IPS-15b (cell line): ENCODE measurements at regions not wholly inside any gene's neighbourhood (a gene's known extent, or its start where the extent isn't known, plus 50 kb on each side); places are given as distances from the start of the nearest gene placed in this dataset.

ENCODE experiments used
- H3K27me3 ChIP-seq: one replicate; pipeline ENCODE4 v1.6.1; 2013; ENCODE audit warnings: low read length; ENCODE audit not compliant: control insufficient read depth, insufficient read depth
- H3K36me3 ChIP-seq: one replicate; pipeline ENCODE4 v1.6.1; 2013; ENCODE audit warnings: low read length; ENCODE audit not compliant: control insufficient read depth, insufficient read depth
- H3K4me1 ChIP-seq: one replicate; pipeline ENCODE4 v1.6.1; 2013; ENCODE audit warnings: mild to moderate bottlenecking, low read length; ENCODE audit not compliant: control insufficient read depth, insufficient read depth
- H3K4me3 ChIP-seq: one replicate; pipeline ENCODE4 v1.5.1; 2013; ENCODE audit warnings: low read depth, low read length
- H3K9ac ChIP-seq: one replicate; pipeline ENCODE4 v1.6.1; 2013; ENCODE audit warnings: low read depth, mild to moderate bottlenecking, low read length
- H3K9me3 ChIP-seq: one replicate; pipeline ENCODE4 v1.6.1; 2013; ENCODE audit warnings: mild to moderate bottlenecking, low read length; ENCODE audit not compliant: control insufficient read depth, insufficient read depth

DNA sequence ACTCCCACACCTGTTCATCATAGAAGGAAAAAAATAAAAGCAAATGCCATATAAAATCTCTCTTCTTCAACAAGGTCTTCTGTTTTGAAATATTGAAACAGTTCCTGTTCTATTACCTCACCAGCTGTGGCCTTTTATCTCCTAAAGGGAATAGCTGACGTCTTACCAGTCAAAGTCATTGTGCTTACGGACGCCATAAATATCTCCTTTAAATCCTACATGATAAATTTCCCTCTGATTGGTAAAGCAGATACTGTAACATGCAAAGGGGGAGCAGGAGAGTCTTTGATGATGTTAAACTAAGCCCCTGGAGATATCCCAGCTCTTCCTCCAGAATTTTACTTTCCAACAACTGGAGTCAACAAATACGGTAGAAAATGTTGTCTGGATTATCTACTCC, 168.4 kb downstream of the ZC3H11B start:
- Histone ChIP-seq H3K27me3 (no peaks in the 10 kb centered on the region), H3K9me3 (no peaks in the 10 kb centered on the region), H3K36me3 (no peaks in the 10 kb centered on the region), H3K4me3 (no peak overlapping the region), H3K4me1 (no peaks in the 10 kb centered on the region), H3K9ac (no peak overlapping the region)

DNA sequence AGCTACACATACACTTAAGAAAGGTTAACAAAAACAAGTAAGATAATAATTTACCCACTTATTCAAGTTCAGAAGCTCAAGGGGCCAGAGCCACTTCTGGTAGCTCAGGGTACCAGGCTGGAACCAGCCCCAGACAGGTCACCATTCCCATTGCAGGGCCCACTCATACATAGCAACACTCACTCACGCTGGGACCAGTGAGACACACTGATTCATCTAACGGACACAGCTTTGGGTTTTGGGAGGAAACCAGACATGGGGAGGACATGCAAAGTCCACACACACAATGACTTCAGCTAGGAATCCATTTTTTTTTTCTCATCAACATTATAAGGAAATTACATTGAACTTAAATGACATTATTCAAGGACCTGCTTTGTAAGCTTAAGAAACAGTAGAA, 169.1 kb downstream of the ZC3H11B start:
- H3K9me3 ChIP-seq, result no peaks in the 10 kb centered on the region
- no peaks in the 10 kb centered on the region for H3K36me3 ChIP-seq
- H3K9ac ChIP-seq, result no peak overlapping the region
- no peak overlapping the region for H3K4me3 ChIP-seq
- H3K4me1 ChIP-seq, result no peaks in the 10 kb centered on the region
- no peaks in the 10 kb centered on the region for H3K27me3 ChIP-seq

DNA sequence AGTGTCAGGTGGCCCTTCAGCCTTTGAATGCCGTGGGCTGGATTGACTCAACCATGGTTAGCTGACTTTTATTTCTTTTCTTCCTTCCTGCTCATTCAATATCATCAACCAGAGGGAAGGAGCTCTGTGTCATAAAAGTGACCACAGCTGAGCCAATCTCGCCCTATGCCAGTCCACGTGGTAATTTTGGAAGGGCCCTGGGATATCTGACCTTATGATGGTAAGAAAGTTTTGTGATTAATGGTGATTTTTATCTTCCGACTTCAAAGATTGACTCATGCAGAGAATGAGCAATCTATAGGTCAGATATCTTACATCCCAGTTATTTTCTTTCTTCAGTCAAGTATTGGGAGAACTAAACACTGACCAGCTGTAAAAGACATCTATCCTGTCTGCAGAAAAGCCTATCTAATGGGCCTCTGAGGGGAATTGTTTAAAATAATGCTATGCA, 170.3 kb downstream of the ZC3H11B start:
- no peaks in the 10 kb centered on the region for H3K4me1 ChIP-seq
- H3K4me3 ChIP-seq, result no peak overlapping the region
- no peak overlapping the region for H3K9ac ChIP-seq
- H3K36me3 ChIP-seq, result no peaks in the 10 kb centered on the region
- no peaks in the 10 kb centered on the region for H3K27me3 ChIP-seq
- no peaks in the 10 kb centered on the region for H3K9me3 ChIP-seq

DNA sequence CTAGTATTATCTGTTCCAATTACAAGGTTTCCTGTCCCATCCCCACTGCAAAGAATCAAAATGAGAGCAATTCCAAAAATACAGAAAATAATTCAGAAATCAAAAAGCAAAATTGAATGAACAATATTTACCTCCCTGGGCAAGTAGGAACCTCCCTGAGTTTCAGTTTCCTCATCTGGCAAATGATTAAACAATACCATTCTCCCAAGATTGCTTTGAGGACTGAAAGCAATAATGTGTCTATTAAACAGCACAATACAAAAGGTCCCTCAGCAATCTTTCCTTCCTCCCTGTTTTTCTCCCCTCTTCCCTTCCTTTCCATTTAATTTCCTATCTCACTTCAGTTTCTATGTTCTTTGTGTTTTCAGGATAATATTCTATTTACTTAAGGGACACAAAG, 171.0 kb downstream of the ZC3H11B start:
- no peaks in the 10 kb centered on the region for H3K9me3 ChIP-seq
- no peak overlapping the region for H3K9ac ChIP-seq
- H3K4me1 ChIP-seq, result no peaks in the 10 kb centered on the region
- no peaks in the 10 kb centered on the region for H3K27me3 ChIP-seq
- no peaks in the 10 kb centered on the region for H3K36me3 ChIP-seq
- H3K4me3 ChIP-seq, result no peak overlapping the region

DNA sequence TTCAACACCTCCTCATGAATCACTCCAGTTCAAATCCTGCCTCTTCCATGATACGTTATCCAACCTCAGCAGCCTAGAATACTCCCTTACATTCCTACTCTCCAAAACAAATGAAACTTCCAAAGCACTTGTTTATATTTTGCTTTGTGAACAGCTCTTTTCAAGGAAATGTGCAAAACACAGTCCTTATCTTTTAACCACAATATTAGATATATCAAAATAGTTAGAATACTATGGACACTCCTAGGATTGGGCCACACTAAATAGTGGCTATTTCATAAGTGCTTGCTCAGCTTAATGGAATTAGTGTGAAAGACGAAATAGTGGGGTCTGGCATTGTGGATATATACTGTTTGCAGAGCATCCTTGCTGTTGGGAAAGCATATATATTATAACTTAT, 173.5 kb downstream of the ZC3H11B start:
- Histone ChIP-seq H3K27me3 (no peaks in the 10 kb centered on the region), H3K9ac (no peak overlapping the region), H3K9me3 (no peaks in the 10 kb centered on the region), H3K4me3 (no peak overlapping the region), H3K4me1 (peaks cover 1% of the 10 kb centered on the region), H3K36me3 (no peaks in the 10 kb centered on the region)

DNA sequence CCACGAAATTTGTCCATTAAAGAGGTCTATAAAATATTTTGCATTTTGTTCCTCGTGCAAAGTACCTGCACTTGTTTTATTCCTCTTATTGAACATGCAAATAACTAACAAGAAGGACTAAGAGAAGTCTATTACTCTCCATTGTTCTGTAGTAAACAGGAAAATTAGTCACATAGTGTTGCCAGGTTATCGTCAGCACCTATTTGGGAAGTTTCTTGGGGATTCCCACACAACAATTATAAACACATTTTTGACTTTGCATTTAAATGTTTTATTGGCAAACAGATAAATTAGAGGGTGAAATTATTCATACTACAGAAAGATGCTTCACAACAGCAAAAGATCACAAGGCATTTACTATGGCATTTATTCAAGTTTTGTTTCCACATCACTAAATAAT, 174.5 kb downstream of the ZC3H11B start:
- Histone ChIP-seq H3K4me3 (no peak overlapping the region), H3K36me3 (no peaks in the 10 kb centered on the region), H3K27me3 (no peaks in the 10 kb centered on the region), H3K9ac (no peak overlapping the region), H3K4me1 (peaks cover 6% of the 10 kb centered on the region), H3K9me3 (no peaks in the 10 kb centered on the region)

DNA sequence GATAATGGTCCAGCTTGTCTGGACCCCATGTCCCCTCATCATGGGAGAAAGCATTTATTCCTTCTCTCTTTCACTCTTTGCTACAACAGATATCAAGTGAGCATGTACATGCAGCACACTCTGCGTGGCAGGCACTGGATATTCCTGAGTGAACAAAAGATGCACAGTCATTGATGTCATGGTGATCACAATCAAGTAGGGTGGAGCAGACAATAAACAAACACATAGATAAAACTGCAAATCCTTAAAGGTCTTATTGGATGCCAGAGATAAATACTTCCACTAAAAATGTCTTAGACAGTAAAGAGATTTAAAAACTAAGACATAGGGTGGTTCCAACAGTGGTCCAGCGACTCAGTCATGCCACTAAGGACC, 178.0 kb downstream of the ZC3H11B start:
- no peak overlapping the region for H3K4me3 ChIP-seq
- no peaks in the 10 kb centered on the region for H3K27me3 ChIP-seq
- H3K9me3 ChIP-seq, result no peaks in the 10 kb centered on the region

DNA sequence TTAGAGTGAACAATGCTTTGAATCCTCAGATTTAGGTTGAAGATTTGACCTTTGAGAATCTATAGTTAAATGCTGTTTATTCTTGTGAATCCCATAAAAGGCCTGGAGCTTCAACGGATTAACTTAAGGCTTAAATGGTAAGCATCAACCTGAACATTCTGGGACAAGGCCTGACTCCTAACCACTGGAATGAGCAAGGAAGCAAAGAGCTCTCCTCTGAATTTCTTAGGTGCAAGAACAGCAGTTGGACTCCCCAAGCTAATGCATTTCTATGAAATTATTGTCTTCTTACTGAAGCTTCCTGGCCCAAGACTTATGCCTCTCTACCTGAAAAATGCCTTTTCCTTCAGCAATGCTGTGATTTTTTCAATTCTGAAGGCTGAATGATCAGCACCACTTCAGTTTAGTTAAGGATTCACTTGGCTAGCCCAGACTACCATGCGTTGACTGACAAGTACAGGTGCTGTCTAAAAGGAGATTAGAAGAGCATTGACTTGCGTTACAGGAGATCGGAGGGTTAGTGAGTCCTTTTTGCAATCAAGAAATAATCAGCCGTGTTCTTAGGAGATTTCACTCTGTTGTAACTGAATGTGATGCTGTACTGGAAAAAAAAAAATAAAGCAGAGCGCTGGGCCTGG, 178.5 kb downstream of the ZC3H11B start:
- no peaks in the 10 kb centered on the region for H3K9me3 ChIP-seq
- H3K27me3 ChIP-seq, result no peaks in the 10 kb centered on the region
- H3K4me1 ChIP-seq, result peaks cover 6% of the 10 kb centered on the region
- peak overlapping the region; percentile 28 for H3K9ac ChIP-seq
- H3K4me3 ChIP-seq, result no peak overlapping the region
- no peaks in the 10 kb centered on the region for H3K36me3 ChIP-seq

More for the DNA sequence above, 178.0 kb downstream of the ZC3H11B start:
- no peaks in the 10 kb centered on the region for H3K36me3 ChIP-seq
- peaks cover 6% of the 10 kb centered on the region for H3K4me1 ChIP-seq
- no peak overlapping the region for H3K9ac ChIP-seq

DNA sequence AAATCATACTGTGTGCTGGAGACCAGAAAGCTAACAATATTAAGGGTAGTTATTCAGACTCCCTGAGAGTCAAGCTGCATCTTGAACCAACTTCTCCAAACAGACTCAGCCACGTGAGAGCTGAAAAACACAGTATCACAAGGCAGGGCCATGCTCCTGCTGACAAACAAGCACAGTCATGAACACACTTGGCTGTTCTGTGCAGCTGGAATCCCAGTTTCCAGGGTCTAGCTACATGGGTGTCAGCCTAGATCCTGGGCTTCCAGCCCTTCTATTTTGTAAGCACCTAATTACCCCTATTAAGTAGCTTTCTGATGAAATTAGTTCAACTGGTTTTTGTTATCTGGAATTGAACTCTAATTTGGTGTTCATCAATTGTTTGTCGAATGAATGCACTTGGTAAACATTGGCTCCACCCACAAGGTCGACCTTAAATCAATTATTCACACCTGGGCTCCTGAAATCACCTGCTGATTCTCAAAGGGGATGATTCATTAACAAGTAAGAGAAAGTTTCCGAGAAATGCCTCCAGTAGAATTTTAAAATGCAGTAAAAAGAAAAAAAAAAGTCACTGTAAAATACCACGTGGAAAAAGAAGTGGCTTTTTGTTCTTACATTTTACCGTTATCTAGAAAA, 179.3 kb downstream of the ZC3H11B start:
- peaks cover 6% of the 10 kb centered on the region for H3K4me1 ChIP-seq
- H3K4me3 ChIP-seq, result no peak overlapping the region
- H3K9me3 ChIP-seq, result no peaks in the 10 kb centered on the region
- no peaks in the 10 kb centered on the region for H3K36me3 ChIP-seq
- no peaks in the 10 kb centered on the region for H3K27me3 ChIP-seq
- H3K9ac ChIP-seq, result no peak overlapping the region

DNA sequence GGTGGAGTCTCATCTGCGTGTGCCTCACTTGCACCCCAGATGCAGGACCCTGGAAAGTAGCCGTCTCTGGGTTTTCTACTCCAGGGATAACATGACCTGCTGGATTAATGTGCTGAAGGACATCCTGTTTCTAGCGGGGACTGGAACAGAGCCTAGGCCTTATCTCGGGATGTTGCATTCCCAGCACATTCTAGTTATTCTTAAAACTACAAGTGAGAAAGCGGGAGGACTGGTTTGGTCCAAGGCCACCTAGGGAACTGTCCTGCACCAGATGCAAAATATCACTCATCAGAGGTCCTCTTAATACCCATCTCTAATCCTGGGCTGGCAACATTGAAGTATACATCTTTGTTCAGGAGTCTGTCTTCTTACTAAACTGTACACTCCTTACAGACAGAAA, 179.9 kb downstream of the ZC3H11B start:
- Histone ChIP-seq H3K4me3 (no peak overlapping the region), H3K36me3 (no peaks in the 10 kb centered on the region), H3K4me1 (peaks cover 6% of the 10 kb centered on the region), H3K9me3 (no peaks in the 10 kb centered on the region), H3K27me3 (no peaks in the 10 kb centered on the region), H3K9ac (no peak overlapping the region)

DNA sequence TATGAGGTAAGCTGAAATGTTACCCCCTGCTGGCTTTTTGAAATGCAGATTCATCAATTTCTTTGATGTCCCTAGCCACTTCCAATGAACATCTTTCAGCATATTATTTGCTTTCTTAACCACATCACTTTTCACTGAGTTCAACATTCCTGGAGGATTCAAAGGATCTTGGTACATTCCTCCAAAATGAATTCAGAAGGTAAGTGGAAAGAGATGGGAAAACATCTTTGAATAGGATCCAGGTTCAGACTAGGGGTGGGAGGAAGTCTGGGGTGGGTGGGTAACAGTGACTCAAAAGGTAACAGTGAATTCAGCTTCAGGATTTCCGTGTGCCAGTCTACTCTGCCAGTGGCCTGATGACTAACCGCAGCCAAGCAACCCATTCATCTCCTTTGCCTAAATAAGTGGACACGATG, 180.7 kb downstream of the ZC3H11B start:
- H3K4me3 ChIP-seq, result no peak overlapping the region
- H3K9ac ChIP-seq, result no peak overlapping the region
- H3K36me3 ChIP-seq, result no peaks in the 10 kb centered on the region
- H3K27me3 ChIP-seq, result no peaks in the 10 kb centered on the region
- H3K4me1 ChIP-seq, result peaks cover 6% of the 10 kb centered on the region
- H3K9me3 ChIP-seq, result no peaks in the 10 kb centered on the region

DNA sequence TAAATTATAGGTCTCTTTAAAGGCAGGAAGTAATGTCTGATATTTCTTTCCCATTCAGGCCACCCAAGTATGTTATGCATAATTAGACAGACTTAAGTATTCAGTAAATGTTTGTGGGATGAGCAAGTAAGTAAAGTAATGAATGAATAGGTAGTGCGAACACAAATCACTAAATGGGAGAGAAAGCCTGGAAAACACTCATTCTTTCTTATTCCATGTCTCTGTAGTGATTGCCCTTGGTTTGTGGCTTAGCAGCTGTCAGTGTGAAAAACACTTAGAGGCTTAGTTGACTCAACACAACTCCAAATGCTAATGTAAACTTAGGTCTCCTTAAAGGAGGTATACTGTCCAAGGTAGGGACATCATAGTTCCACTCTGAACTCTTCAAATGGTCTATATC, 182.5 kb downstream of the ZC3H11B start:
- Histone ChIP-seq H3K4me3 (no peak overlapping the region), H3K4me1 (peaks cover 6% of the 10 kb centered on the region), H3K9ac (no peak overlapping the region), H3K36me3 (no peaks in the 10 kb centered on the region), H3K9me3 (no peaks in the 10 kb centered on the region), H3K27me3 (no peaks in the 10 kb centered on the region)
